A673 (cell line): ENCODE measurements at regions not wholly inside any gene's neighbourhood (a gene's known extent, or its start where the extent isn't known, plus 50 kb on each side); places are given as distances from the start of the nearest gene placed in this dataset.

Source experiments
- CTCF ChIP-seq: fragments of 300-800, 200-600 bp; sonication (generic); conservative IDR thresholded peaks from 2 replicates; pipeline ENCODE4 v1.5.1; 2017; ENCODE audit warnings: low read depth, mild to moderate bottlenecking, antibody characterized with exemption, low read length, moderate library complexity, mixed read lengths
- EZH2 ChIP-seq: fragments of 200-600 bp; sonication (generic); IDR thresholded peaks from 2 replicates; pipeline ENCODE4 v1.6.1; 2017; ENCODE audit warnings: borderline replicate concordance, low read depth, mild to moderate bottlenecking, mixed read lengths, antibody characterized with exemption, low read length; ENCODE audit not compliant: poor library complexity, severe bottlenecking

GRCh38 chr4:3661989-3662388, 104.2 kb upstream of the ADRA2C start:
- TF ChIP-seq EZH2: no peak
- no peak for TF ChIP-seq CTCF
